Astrocyte of the spinal cord (primary cell): ENCODE measurements at regions not wholly inside any gene's neighbourhood (a gene's known extent, or its start where the extent isn't known, plus 50 kb on each side); places are given as distances from the start of the nearest gene placed in this dataset.

Source experiments
- DNase-seq: peaks from one replicate; pipeline ENCODE4 v3.0.0; 2011; ENCODE audit warnings: low read depth, low spot score
- H3K4me3 ChIP-seq: 2 replicates; pipeline ENCODE4 v1.5.1; 2011; ENCODE audit warnings: low read depth, mild to moderate bottlenecking, low read length, moderate library complexity
- CTCF ChIP-seq: IDR thresholded peaks from 2 replicates; pipeline ENCODE4 v1.5.1; 2012; ENCODE audit warnings: low read depth, mild to moderate bottlenecking, low read length, inconsistent platforms
- in situ Hi-C: cut with HindIII; loops from 2 replicates; pipeline ENCODE4 v1.10.0; 2017; ENCODE audit warnings: low sequenced_read_pairs

- in situ Hi-C loops: no loop called here
- DNase-seq: no peak
- TF ChIP-seq CTCF: no peak
- no peak overlapping the region for H3K4me3 ChIP-seq
These were observed 394.7 kb downstream of the FBXO15 start for GRCh38 chr18:73752965-73753364.

GRCh38 chr18:73752546-73752945 is 395.1 kb downstream of the FBXO15 start:
- no peak overlapping the region for H3K4me3 ChIP-seq
- TF ChIP-seq CTCF: no peak
- in situ Hi-C loops: no loop called here
- DNase-seq: peak; percentile 78

- no peak overlapping the region for H3K4me3 ChIP-seq
- in situ Hi-C loops: no loop called here
- no peak for TF ChIP-seq CTCF
- DNase-seq: no peak
These were observed 397.6 kb downstream of the FBXO15 start for GRCh38 chr18:73750052-73750451.

GRCh38 chr18:73749304-73749703 is 398.3 kb downstream of the FBXO15 start:
- no peak overlapping the region for H3K4me3 ChIP-seq
- no peak for DNase-seq
- TF ChIP-seq CTCF: no peak
- in situ Hi-C loops: no loop called here

GRCh38 chr18:73748731-73749130 is 398.9 kb downstream of the FBXO15 start:
- in situ Hi-C loops: no loop called here
- no peak for DNase-seq
- no peak overlapping the region for H3K4me3 ChIP-seq
- no peak for TF ChIP-seq CTCF

- no peak overlapping the region for H3K4me3 ChIP-seq
- TF ChIP-seq CTCF: no peak
- in situ Hi-C loops: no loop called here
- no peak for DNase-seq
These were observed 401.5 kb downstream of the FBXO15 start for GRCh38 chr18:73746101-73746500.

- no peak for TF ChIP-seq CTCF
These were observed 404.7 kb downstream of the FBXO15 start for GRCh38 chr18:73742957-73743356.

More at GRCh38 chr18:73742957-73743356, 404.7 kb downstream of the FBXO15 start:
- in situ Hi-C loops: no loop called here
- DNase-seq: no peak
- H3K4me3 ChIP-seq: no peak overlapping the region
